Amygdala (tissue), 56 donors: ENCODE measurements at regions not wholly inside any gene's neighbourhood (a gene's known extent, or its start where the extent isn't known, plus 50 kb on each side); places are given as distances from the start of the nearest gene placed in this dataset.
"Not testable (repeated sequence)": the region's sequence is repeated elsewhere in the genome, so short reads cannot be mapped to it uniquely, and the experiment has no call there.

Source experiments
- DNase-seq, 56 donors: peaks; one replicate each; lab custom pipeline; 2025; lab: John Stamatoyannopoulos, UW

DNA sequence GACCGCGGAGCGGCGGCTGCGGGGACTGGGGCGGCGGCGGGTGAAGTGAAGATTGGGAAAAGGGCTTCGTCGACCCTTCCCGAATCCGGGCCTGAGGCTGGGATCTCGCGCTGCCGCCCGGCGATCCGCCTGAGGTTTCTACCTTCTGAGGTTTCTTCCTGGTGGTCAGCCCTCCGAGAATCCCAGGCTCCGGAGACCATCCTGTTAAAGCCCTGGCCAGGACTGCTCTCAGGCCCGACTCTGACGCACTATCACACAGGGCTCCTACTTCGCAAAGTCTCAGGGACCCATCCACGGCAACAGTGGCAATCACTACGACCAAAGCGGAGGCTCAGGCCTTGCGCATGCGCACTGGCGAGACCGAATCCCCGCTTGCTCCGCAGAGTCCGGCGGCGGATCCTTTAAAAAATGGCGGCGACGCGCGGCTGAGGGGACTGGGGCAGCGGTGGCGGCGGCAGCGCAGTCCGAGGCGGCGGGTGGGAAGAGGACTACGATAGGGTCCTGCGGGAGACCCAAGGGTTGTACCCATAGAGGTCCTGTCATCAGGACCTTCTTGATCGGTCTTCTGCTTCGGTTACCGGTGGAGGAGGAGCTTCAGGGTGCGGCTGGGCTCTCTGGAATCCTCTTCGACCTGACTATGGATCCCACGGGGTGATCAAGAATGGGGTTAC, 157.2 kb upstream of the ZNF337 start:
- peak in 52 of 56 donors; percentile 23 to 88 (median 70) for DNase-seq

DNA sequence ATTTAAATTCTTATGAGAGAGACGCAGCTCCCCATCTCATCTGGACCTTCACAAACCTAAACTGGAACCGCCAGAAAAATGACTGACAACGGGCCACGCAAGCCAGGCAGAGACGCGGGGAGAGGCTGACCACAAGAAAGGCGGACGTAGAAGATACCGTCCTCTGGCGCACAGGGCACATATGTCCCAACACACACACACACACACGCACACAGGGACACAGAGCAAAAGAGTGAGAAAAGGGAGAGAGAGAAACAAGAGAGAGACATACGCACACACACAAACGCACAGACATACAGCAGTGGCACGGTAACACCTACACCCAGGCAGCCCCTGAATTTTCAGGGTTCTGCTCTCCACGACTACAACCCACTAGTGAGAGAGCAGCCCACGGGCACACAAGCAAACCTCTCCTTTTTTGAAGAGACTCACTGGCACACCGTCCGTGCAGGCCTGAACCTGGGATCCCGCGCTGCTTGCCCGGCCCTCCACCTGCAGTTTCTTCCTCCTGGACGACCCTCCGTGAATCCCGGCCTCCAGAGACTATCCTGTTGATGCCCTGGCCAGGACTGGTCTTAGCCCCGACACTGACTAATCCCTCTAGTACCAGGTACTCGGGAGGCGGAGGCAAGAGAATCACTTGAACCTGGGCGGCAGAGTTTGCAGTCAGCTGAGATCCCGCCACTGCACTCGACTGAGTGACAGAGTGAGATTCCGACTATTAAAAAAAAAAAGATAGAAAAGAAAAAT, 156.5 kb upstream of the ZNF337 start:
- DNase-seq: not testable (repeated sequence)

DNA sequence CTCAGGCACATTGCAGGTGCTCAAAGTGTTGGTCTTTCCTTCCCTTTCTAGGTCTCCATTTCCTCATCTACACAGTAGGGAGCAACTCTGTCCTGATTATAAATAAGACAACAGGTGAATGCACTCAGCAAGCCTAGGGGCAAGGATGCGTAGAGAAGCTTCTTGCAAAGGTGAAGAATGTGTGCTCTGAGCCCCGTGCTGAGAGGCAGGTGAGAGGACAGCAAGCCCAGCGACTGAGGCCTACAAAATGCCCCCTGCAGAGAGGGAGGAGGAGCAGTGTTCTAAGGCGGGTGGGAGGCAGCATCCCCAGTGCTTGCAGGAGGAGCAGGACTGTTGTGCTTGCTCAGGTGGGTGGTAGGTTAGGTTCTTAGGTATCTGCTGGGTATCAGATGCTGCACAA, 153.5 kb upstream of the ZNF337 start:
- DNase-seq: not testable (repeated sequence)

DNA sequence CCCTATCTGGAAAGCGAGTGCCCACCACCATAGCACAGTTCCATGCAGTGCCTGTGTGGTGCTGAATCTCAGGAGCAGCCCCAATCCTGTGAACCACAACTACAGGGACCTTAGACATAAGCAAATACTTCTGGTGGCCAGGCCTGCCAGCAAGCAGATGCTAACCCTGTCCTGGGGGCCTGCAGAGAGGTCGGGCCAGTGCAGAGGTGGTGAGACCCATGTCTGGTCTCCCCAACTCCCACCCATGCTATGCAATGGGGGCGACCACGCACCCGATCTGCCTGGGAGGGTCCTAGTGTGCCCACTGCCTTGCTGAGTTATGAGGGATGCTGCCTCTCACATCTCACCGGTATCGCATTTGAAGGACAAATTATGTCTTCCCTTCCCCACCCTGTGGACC, 151.6 kb upstream of the ZNF337 start:
- no peak for DNase-seq

DNA sequence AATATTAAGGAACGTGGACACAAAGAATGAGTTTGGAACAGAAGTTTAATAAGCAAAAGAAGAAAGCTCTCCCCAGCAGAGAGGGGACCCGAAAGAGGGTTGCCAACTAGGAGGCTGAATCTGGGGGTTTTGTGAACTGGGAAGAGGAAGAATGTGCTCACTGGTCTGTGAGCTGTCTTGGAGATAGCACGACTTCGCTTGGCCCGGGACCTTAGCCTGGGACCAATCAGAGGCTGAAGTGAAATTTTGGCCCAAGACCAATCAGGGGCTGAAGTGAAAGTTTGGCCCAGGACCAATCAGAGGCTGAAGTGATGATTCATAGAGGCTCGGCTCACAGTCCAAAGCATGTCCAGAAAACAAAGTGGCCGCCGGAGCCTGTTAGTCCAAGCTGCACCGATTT, 148.0 kb upstream of the ZNF337 start:
- not testable (repeated sequence) for DNase-seq

- not testable (repeated sequence) for DNase-seq
Measured at GRCh38 chr20:25813511-25813910, 116.9 kb upstream of the ZNF337 start.

DNA sequence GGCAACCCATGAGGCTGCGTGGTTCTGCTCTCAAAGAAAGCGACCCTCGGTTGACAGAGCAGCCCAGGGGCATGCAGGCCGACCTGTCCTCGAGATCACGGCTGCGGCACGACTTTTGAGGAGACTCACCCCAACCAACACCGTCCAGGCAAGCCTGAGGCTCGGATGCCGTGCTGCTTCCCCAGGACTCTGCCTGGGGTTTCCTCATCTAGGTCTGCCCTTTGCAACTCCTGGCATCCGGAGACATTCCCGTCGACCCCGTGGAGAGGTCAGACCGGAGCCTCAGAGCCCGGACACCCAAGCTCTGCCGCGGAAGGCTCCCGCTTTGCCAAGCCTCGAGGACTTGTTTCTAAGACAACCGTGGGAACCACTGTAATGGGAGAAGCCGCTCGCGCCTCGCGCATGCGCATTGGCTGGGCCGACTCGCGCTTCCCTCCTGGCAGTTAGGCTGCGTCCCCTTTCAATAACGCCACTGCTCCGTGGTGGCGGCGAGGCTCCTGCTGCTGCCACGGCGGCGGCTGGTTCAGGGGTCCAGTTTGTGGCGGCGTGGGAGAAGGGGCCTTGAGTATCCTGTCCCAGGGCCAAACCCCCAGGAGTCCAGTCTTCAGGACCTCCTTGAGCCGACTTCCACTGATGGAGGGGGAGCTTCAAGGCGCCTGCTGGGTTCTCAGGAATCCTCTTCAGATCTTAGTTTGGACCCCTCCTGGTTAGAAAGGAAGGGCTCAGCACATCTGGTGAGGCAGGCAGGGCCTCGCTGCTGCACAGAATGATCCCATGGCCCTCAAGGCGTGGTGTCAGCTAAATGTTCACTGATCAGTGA, 101.7 kb upstream of the ZNF337 start:
- DNase-seq: not testable (repeated sequence)

GRCh38 chr20:25797062-25797461, 100.4 kb upstream of the ZNF337 start:
- not testable (repeated sequence) for DNase-seq

DNA sequence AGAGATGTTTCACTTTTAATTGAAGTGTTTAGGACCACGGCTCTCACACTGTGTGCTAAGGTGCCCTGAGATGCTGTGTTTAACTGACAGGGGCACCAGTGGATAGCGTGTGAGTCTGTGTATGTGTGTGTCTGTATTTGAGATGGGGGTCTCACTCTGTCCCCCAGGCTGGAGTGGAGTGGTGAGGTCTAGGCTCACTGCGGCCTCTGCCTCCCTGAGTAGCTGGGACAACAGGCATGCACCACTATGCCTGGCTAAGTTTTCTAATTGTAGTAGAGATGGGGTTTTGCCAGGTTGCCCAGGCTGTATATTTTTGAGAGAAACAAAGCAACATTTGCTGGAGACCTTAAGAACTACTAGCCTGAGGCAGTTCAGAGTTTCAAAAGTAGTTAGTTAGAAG, 80.6 kb upstream of the ZNF337 start:
- DNase-seq: not testable (repeated sequence)

DNA sequence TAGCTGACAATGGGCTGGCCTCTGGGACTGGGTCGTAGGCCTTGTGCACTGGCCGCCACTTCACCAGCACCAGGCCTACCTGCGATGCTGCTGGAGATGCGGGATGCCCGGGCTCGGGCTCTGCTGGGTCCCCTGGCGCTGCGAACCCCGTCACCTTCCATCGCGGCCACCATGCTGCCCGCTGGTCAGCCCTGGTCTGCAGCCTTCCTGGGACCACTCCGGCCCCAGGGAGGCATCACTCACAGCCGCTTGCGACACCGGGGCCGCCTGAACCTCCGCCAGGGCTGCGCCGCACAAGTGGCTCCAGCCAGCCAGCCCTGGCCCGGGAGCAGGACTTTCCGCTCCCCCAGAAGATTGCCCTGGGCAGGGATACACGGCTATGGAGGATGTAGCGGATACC, 78.1 kb upstream of the ZNF337 start:
- not testable (repeated sequence) for DNase-seq

DNA sequence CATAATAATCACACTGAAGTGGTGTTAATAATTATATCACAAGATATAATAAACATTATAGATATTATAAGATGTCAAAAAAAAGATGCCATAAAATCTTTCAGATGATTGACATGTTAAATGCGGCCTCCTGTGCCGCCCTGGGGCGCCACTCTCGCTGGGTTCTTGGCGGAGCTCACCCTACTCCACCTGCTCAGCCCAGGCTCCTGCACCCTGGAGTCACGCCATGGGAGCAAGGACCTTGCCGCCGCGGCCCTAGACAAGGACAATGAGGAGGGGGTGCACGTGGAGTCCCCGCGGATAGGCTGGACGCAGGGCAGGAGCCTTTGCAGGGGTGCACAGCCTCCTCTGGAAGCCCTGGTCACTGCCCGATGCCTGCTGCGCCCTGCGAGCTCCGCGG, 77.5 kb upstream of the ZNF337 start:
- not testable (repeated sequence) for DNase-seq

GRCh38 chr20:25772437-25772836, 75.8 kb upstream of the ZNF337 start:
- DNase-seq: not testable (repeated sequence)

DNA sequence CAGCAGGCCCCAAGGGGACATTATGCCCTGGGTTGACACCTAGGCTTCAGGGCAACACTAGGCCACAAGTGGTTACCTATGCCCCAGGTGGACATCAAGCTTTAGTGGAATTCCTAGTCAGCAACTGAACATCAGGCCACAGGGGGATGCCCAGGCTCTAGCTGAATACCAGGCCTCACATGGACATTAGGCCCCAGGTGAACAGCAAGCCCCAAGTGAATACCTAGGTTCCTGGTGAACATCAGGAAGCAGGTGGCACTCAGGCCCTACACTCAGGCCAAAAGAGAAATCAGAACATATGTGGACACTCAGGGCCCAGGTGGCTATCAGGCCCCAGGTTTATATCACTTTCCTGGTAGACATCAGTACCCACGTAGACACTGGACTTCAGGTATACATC, 75.2 kb upstream of the ZNF337 start:
- not testable (repeated sequence) for DNase-seq

- no peak for DNase-seq
Measured at GRCh38 chr20:25761596-25761995, 64.9 kb upstream of the ZNF337 start.

GRCh38 chr20:25761046-25761445, 64.4 kb upstream of the ZNF337 start:
- not testable (repeated sequence) for DNase-seq

DNA sequence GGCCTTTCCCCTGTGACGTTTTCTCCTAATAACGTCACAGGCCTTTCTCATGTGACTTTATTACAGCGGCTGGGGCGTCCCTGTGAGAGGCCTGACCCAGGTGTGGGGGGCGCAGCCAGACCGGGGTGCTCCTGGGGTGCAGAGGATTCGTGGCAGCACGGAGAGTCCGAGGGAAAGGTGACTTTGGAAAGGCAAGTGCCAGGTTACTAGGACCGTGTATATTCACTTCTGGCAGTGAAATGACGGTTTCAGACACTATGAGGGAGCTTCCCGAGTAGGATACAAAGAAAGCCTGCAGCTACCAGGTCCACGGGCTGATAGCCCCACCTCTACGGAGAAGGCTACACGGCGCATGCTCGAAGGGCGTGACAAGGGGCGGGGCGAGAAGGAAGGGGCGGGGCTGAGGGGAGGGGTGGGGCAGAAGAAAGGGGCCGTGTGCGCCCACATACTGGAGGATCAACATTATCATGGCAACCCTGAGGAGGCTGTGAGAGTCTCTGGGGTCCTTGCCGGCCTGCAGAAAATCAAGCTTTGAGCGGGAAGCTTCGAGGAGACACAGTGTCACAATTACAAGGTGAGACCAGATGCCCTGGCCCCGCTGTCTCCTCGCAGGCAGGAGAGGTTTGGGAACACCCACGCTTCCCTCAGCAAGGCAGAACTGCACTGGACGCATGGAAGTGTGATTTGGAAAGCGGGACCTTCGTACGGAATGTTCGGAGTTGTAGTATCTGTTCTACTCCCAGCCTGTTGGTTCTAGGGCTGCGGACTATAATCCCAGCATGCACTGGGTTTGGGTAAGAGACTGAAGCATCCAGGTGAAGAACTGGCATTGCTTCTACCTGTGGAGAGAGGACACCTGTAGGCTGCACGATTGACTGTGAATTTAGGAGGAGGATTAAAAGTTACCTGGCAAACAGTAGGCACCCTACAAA, 54.4 kb upstream of the ZNF337 start:
- peak in 29 of 56 donors; percentile 6 to 62 (median 32) for DNase-seq

DNA sequence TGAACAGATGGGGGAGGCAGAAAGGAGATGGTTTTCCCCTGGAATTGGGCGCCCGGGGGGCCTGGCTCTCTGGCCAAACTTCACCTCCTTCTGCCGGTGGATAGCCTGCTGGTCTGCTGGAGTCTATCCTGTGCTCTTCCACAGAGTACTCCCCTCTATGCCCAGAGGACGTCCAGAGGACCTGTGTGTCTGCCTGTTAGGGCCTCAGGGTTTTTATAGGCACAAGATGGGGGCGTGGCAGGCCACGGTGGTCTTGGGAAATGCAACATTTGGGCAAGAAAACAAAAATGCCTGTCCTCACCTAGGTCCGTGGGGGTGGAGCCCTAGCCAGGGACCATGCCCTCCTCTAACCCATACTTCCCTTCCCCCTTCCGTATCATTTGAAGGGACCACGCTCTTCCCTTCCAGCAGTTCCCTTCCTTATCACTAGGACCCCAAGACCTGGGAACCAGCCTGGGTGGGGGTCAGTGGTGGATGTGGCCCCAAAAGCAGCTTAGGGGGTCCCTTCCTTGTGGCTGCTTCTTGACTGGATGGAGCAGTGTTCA, 53.6 kb upstream of the ZNF337 start:
- DNase-seq: no peak

DNA sequence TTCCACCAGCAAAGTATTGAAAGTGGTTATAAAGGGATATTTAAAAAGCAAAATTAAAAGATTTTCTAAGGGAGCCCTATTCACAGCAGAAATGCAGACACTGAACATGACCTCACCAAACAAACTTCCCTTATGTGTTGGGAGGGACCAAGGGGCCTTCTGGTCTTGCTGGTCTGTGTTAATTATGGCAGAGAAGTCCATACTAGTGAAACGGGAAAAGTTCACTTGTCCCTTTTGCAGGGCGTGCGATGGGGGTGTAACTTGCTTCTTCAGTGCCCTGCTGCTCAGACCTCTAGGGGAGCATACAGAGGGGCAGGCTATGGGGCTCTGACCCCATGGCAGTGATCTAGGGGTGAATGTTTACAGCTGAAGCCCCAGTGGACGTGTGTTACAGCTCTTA, 53.0 kb upstream of the ZNF337 start:
- DNase-seq: no peak
